ENCODE measurements at regions not wholly inside any gene's neighbourhood (a gene's known extent, or its start where the extent isn't known, plus 50 kb on each side); places are given as distances from the start of the nearest gene placed in this dataset.

GRCh38 chr13:107642831-107643230, 572.5 kb downstream of the LIG4 start:
- no peak for TF ChIP-seq POLR2A (IDR thresholded peaks at IDR 0.05; ENCODE audit: extremely low read depth, insufficient read length)
- TF ChIP-seq CTCF (IDR thresholded peaks at IDR 0.05; ENCODE audit: low read depth, low read length) = no peak

All from NB4 (cell line).